H1 (cell line): ENCODE measurements at regions not wholly inside any gene's neighbourhood (a gene's known extent, or its start where the extent isn't known, plus 50 kb on each side); places are given as distances from the start of the nearest gene placed in this dataset.

ENCODE experiments used
- KDM5A ChIP-seq: fragments of 200-600 bp; IDR thresholded peaks from 2 replicates; pipeline ENCODE4 v1.7.1; 2012; ENCODE audit warnings: mild to moderate bottlenecking, low read length, inconsistent platforms, mixed read lengths
- MAFK ChIP-seq: IDR thresholded peaks from 2 replicates; pipeline ENCODE4 v1.6.1; 2012; ENCODE audit warnings: low read depth, mild to moderate bottlenecking, improper control_type of control experiment, low read length
- TAF7 ChIP-seq: optimal IDR thresholded peaks from 2 replicates; pipeline ENCODE3; 2011; ENCODE audit warnings: low read depth, mild to moderate bottlenecking, inconsistent platforms, low read length, moderate library complexity, borderline replicate concordance

DNA sequence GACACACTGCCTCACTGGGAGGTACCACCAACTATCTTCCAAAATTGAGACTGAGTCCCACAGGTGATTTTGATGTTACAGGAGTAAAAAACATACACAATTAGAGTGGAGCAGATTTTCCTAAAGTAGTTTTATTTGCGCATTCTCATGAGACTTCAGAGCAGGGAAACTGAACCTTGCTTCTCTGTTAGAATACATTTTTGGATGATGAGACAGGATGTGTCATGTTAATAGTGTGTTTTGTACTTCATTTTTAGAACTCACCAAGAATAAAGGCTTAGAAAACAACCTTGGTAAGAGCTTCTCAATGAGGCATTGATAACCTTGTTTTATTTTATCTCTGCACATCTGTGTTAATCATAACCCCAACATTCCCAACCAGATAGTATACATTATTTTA lies 310.2 kb upstream of the GALNT5 start (continued):
- TF ChIP-seq KDM5A (no peak), MAFK (no peak), TAF7 (no peak)
